HG03432 (cell line): ENCODE measurements at regions not wholly inside any gene's neighbourhood (a gene's known extent, or its start where the extent isn't known, plus 50 kb on each side); places are given as distances from the start of the nearest gene placed in this dataset.
"Not testable (repeated sequence)": the region's sequence is repeated elsewhere in the genome, so short reads cannot be mapped to it uniquely, and the experiment has no call there.

Source experiments
- ATAC-seq: cut with Tn5 transposase; IDR thresholded peaks from one replicate; pipeline ENCODE4 v1.9.1; 2021; ENCODE audit warnings: mild to moderate bottlenecking, moderate library complexity; ENCODE audit not compliant: unreplicated experiment

GRCh38 chr10:60523371-60523770 lies 133.7 kb upstream of the ANK3 start:
- ATAC-seq = not testable (repeated sequence)

DNA sequence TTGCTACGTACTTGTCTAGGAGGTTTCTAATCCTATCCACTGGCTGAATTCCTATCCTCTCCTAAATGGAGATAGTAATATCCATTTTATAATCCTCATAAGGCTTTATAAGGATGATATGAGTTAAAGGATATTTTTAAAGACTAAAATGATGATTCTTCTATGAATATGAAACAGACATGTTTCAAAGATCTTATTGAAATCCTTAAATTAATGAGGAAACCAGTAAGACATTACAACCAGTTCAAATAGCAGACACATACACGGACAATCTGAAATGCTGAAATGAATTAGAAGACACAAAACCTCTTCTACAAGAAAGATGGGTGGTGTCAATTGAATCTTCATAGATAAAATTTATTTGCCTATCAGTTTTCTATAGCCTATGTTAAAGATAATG lies 132.9 kb upstream of the ANK3 start:
- ATAC-seq = no peak

DNA sequence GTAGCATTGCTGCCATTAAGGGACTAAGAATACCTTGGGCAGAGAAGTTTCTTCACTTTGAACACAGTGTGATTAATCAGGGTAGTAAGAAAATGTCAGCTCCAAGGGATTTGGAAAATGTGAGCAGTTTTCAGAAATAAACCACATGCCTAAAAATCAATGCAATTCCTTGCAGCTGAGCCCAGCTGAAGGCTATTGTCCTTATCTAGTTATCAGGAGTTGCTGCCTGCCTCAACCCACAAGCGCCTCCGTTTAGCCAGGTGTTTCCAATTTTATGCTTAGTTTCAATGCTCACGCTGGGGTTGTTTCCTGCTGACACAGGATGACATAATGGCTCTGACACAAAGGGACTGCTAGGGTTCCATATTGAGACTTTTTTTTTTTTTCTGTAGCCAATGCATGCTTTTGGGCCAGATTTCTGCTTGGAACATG lies 132.3 kb upstream of the ANK3 start:
- ATAC-seq = no peak

GRCh38 chr10:60518745-60519144 lies 129.1 kb upstream of the ANK3 start:
- ATAC-seq = no peak

GRCh38 chr10:60517805-60518204 lies 128.1 kb upstream of the ANK3 start:
- ATAC-seq = no peak

GRCh38 chr10:60513281-60513680 lies 123.6 kb upstream of the ANK3 start:
- ATAC-seq = peak; percentile 82

DNA sequence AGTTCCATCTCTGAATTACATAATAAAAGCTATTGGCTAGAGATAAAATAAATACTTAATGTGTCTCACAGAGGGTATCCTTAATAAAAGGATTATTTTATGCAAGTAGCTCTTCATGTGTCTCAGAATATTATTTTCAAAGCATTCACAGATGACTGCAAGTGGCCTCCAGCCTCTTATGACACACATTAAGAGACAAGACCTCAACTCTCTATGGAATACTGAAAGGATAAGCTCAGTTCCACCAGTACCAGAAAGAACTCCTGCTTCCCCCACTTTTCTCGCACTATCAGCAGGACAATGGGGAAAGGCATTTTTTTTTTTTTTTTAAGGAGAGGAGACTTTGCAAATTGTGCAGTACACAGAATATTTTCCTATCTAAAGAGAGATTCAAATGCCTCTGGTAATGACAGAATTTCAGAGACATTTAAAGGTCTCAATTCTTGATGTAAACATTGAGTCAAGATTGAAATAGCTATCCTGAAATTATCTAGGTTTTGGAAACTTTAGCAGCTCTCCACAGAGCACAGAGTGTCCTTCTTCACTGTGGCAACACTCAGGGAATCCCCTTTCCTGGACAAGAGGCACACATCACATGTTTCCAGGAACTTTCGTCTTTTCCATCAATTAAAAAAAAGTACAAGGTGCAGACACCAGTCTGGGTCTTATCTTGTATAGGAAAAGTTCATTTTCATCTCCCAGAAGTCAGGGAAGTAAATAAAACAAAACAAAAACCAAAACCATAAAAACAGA lies 122.0 kb upstream of the ANK3 start:
- no peak for ATAC-seq

DNA sequence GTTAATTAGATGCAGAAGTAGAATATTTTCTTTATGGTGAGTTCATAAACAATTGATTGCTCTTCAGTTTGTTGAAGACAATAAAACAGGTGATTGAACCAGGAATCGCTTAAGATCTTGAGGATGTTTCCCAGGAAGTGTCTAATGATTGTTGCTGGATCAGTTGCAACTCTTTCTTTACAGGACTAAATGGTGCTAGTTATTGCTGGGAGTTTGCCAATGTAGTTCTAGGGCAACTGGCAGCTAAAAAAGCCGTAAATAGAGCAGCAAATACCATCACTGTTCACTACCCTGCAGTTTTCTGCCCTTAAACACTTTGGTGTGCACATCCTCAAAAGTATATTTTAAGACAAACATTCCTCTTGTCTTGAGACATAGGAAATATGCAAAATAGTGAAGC lies 119.2 kb upstream of the ANK3 start:
- no peak for ATAC-seq

GRCh38 chr10:60508037-60508436 lies 118.4 kb upstream of the ANK3 start:
- ATAC-seq = no peak

- no peak for ATAC-seq
Observed at GRCh38 chr10:60502621-60503020, 112.9 kb upstream of the ANK3 start.

GRCh38 chr10:60498985-60499384 lies 109.3 kb upstream of the ANK3 start:
- no peak for ATAC-seq

GRCh38 chr10:60497364-60497763 lies 107.7 kb upstream of the ANK3 start:
- no peak for ATAC-seq

DNA sequence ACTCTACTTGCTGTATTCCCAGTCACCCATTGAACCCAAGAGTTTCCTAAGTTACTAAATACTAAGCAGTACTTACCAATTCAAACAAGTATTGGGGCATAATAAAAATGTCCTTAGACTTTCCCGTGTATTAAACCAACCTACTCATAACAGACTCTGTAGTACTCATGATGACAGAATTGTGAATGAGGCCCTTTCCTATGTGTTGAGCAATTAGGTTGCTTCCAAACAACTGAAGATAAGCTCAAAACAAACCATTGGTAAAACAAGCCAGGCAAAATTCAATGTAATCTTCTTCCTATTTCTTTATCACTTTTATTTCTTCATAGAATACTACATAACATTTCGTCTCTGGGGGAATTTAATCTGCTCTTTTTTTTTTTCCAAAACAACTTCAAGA lies 106.5 kb upstream of the ANK3 start:
- ATAC-seq = no peak

- ATAC-seq = no peak
Observed at GRCh38 chr10:60495338-60496055, 105.8 kb upstream of the ANK3 start.

GRCh38 chr10:60494774-60495173 lies 105.1 kb upstream of the ANK3 start:
- no peak for ATAC-seq

DNA sequence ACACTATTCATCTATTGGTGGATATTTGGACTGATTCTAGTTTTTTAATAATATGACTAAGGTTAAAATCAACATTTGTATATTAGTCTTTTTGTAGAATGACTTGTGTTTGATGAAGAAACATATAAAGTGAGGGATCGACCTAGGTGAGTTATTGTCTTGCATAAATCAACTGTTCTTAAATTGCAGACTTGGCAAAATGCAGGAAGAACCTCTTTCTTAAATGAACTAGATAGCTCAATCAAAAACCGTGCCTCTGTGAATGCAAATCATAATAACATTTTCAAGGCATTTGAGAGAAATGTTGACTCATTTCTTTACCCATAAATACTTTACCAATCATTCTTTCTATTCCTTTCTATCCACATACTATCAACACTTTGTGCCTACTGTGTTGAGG lies 101.5 kb upstream of the ANK3 start:
- ATAC-seq = no peak

- ATAC-seq = no peak
Observed at GRCh38 chr10:60490013-60490412, 100.3 kb upstream of the ANK3 start.

DNA sequence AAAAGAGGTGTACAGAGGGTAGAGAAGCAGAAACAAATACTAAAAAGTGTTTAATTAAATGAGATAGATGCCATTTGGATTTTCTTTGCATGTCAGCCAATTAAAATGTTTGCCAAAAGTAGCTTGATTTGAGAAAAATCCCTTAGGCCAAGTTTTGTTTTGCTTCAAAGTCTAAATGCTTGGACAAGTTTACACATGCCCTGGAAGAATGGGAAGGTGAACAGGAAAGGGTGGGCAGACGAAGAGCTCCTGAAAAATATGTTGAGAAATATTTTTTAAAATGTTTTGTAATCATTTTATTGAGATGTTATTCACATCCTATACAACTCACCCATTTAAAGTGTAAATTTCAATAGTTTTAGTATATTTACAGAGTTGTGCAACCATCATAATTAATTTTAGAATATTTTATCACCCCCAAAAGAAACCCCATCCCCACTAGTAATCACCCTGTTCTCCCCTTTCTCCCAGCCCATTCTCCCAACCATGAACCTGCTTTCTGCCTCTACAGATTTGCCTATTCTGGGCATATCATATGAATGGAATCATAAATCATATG lies 98.5 kb upstream of the ANK3 start:
- no peak for ATAC-seq

- ATAC-seq = no peak
Observed at GRCh38 chr10:60487543-60487942, 97.9 kb upstream of the ANK3 start.

DNA sequence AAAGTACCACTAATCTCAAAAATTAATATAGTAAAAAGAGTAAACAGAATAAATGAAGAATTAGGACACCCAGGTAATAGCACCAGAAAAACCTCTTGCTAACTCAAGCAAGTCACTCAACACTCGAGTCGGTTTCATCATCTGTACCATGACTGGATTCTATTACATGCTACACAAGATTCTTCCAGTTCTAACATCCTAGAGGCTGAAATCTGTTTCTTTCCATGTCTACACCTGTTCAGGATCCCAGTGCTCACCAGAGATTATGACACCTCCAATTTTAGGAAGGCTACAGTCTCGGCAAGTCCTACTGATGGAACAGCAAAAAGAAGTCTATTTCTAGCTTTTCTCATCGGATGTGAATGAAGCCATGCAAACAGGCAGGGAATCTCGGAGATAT lies 95.3 kb upstream of the ANK3 start:
- no peak for ATAC-seq

GRCh38 chr10:60480865-60481563 lies 91.3 kb upstream of the ANK3 start:
- ATAC-seq = no peak
